Ovary (tissue), 7 donors: ENCODE measurements at regions not wholly inside any gene's neighbourhood (a gene's known extent, or its start where the extent isn't known, plus 50 kb on each side); places are given as distances from the start of the nearest gene placed in this dataset.
"Not testable (repeated sequence)": the region's sequence is repeated elsewhere in the genome, so short reads cannot be mapped to it uniquely, and the experiment has no call there.

Experiments used
- DNase-seq, 5 donors: peaks; one replicate each; pipeline ENCODE4 v3.0.0-alpha.2; 2019 to 2020
- H3K27ac ChIP-seq, 2 donors: fragments of 200-600 bp; one replicate each; pipeline versions ENCODE4 v1.5.1 to v1.8.0; 2019 to 2022
- H3K27me3 ChIP-seq: fragments of 200-600 bp; one replicate; pipeline ENCODE4 v1.8.0; 2022
- H3K36me3 ChIP-seq: fragments of 200-600 bp; sonication (generic); one replicate; pipeline ENCODE4 v1.5.1; 2019
- H3K4me1 ChIP-seq: one replicate; pipeline ENCODE4 v1.8.1; 2013; ENCODE audit warnings: mild to moderate bottlenecking, moderate library complexity; ENCODE audit not compliant: insufficient read depth
- H3K4me3 ChIP-seq: fragments of 200-600 bp; sonication (generic); one replicate; pipeline ENCODE4 v1.5.1; 2017
- H3K9me3 ChIP-seq, 2 donors: fragments of 200-600 bp in 1 of 2; sonication (generic) in 1 of 2; one replicate each; pipeline versions ENCODE4 v1.5.1 to v1.8.1; 2013 to 2019; ENCODE audit warnings: mild to moderate bottlenecking in 1 of 2, moderate library complexity in 1 of 2
- EP300 ChIP-seq: sonication (generic); formaldehyde crosslinking; IDR thresholded peaks from one replicate; pipeline ENCODE4 v1.6.1; 2017; ENCODE audit warnings: antibody characterized with exemption
- POLR2A ChIP-seq: fragments of 450-650 bp; IDR thresholded peaks from one replicate; pipeline ENCODE4 v1.6.1; 2017; ENCODE audit warnings: antibody characterized with exemption, mild to moderate bottlenecking, moderate library complexity
- WGBS, 3 donors: extraction: QIAGEN DNeasy Blood & Tissue Kit in 1 of 3; methylation state at CpG; one replicate each; pipeline versions ENCODE4 v1.1.5 to v1.1.7; 2013 to 2017; 5-methylcytosine and 5-hydroxymethylcytosine counted together
- intact Hi-C, 4 donors: fragments of 100-400 bp; cut with DNase I; formaldehyde crosslinking; loops; one replicate each; pipeline versions ENCODE4 v1.11.0 to v1.15.1; 2022 to 2023
- TF ChIP-seq, protein P1 (sequence below), 3 donors: fragments of 450-650 bp in 2 of 3; fragments of 200-600 bp in 1 of 3; IDR thresholded peaks; one replicate each; pipeline versions ENCODE4 v1.5.1 to v1.8.0; 2016 to 2022; ENCODE audit warnings: antibody characterized with exemption in 3 of 3, mild to moderate bottlenecking in 1 of 3
- donor health status: DM: no; HTN: no; CAD: no; lungs with moderate emphysema.
- donor health status: DM: no; HTN: no; CAD: no.
- donor health status: Bipolar disorder and iron deficiency.
- donor health status: DM: no; HTN: no; CAD: no.
- donor health status: DM: yes; HTN: yes; CAD: no.

DNA sequence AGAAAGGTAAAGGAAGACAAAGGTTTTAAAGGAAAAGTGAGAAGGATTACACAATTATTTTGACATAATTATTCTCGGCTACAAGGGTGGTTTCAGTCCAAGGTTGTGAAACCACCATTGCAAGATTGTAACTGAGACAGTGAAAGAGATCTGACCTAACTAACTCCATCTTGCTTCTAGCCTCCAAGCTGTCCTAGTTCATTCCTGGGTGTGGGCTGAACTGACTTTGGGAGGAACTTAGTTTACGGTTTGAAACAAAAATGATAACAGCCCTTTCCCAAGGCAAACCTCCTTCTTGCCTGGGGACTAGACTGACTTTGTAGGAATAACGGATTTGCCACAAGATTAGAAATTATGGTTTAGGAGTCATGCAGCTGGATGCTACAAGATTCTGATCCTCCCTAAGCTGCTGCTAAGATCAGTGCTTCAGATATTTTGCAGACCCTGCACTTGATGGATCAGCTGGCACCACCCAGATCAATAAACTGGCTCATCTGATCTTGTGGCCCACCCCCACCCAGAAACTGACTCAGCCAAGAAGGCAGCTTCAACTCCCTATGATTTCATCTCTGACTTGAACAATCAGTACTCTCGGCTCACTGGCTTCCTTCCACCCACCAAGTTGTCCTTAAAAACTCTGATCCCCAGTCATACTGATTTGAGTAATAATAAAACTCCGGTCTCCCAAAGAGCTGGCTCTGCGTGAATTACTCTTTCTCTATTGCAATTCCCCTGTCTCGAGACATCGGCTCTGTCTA is 57.7 kb upstream of the AADACL2 start:
- Histone ChIP-seq H3K9me3 (no peaks in the 10 kb centered on the region), H3K27ac (no peak overlapping the region), H3K4me1 (peaks cover 3% of the 10 kb centered on the region), H3K27me3 (no peaks in the 10 kb centered on the region), H3K4me3 (no peak overlapping the region), H3K36me3 (no peaks in the 10 kb centered on the region)
- no peak for DNase-seq
- intact Hi-C loops: no loop called here
- 72 to 81% (median 75%) methylated on average over 8 of the region's 8 CpGs for WGBS, 3 donors
- TF ChIP-seq, protein P1, sequence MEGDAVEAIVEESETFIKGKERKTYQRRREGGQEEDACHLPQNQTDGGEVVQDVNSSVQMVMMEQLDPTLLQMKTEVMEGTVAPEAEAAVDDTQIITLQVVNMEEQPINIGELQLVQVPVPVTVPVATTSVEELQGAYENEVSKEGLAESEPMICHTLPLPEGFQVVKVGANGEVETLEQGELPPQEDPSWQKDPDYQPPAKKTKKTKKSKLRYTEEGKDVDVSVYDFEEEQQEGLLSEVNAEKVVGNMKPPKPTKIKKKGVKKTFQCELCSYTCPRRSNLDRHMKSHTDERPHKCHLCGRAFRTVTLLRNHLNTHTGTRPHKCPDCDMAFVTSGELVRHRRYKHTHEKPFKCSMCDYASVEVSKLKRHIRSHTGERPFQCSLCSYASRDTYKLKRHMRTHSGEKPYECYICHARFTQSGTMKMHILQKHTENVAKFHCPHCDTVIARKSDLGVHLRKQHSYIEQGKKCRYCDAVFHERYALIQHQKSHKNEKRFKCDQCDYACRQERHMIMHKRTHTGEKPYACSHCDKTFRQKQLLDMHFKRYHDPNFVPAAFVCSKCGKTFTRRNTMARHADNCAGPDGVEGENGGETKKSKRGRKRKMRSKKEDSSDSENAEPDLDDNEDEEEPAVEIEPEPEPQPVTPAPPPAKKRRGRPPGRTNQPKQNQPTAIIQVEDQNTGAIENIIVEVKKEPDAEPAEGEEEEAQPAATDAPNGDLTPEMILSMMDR (IDR thresholded peaks at IDR 0.05): no peak
- TF ChIP-seq EP300 (no peak), POLR2A (no peak)

DNA sequence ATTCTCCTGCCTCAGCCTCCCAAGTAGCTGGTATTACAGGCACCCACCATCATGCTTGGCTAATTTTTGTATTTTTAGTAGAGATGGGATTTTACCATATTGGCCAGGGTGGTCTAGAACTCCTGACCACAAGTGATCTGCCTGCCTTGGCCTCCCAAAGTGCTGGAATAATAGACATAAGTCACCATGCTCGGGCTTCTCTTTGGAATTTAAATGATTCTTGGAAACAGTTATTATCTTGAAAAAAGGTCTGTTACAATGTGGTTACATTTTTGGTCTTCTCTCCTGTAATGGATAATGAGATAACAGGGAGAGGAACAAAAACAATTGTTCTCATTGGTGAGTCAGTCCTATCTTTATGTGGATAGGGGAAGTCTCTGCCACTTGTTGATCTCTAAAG is 59.8 kb upstream of the AADACL2 start:
- no peak for TF ChIP-seq POLR2A
- TF ChIP-seq EP300: no peak
- TF ChIP-seq, protein P1 (IDR thresholded peaks at IDR 0.05): no peak
- Histone ChIP-seq H3K9me3 (no peaks in the 10 kb centered on the region), H3K27ac (no peak overlapping the region), H3K4me1 (peaks cover 2% of the 10 kb centered on the region), H3K27me3 (no peaks in the 10 kb centered on the region), H3K4me3 (no peak overlapping the region), H3K36me3 (no peaks in the 10 kb centered on the region)
- 38 to 52% (median 43%) methylated on average over 1 of the region's 1 CpG for WGBS, 3 donors
- no peak for DNase-seq
- intact Hi-C loops: no loop called here

DNA sequence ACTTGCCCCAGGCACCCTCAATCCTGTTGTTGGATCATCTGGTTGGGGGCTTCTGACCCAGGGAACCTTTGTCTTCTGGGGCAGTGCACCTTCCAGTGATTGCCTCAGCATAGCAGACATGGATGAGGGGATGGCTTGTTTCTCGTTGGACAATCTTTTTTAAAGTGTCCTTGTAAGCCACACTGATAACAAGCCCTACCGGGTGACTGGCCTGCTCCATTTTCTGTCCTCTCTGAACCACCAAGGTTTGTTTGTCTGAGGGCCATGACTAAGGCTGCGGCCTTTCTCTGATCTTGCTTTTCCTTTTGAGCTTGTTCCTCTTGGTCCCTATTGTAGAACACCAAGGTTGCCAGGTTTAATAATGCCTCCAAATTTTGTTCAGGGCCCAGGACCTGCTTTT is 66.0 kb upstream of the AADACL2 start:
- H3K9me3 ChIP-seq, DNase-seq: not testable (repeated sequence)
- intact Hi-C loops: loop anchor here in 2 of 4 donors (10.0 kb wide), 1 partner anchor 167 kb away; no protein-coding TSS in a partner anchor

DNA sequence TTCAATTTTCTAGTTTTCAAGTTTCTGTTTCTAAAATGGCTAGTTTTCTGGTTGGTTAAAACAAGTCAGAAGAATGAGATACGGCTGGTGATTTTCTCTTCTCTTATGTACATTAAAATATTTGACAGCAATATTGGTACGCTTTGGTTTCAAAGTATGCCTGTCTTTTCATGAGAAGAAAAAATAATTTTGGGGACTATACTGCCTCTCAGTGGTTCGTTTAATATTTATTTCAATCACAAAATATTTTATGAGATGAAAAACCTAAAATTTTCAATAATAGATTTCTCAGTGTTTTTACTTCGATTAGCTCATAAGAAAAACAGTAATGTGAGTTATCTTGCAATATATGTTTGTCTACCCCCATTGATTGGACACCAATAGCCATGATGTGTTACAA is 72.8 kb upstream of the AADACL2 start:
- no peak overlapping the region for H3K27ac ChIP-seq
- no peak overlapping the region for H3K4me3 ChIP-seq
- no peaks in the 10 kb centered on the region for H3K4me1 ChIP-seq
- DNase-seq: no peak
- intact Hi-C loops: loop anchor here in 2 of 4 donors (5.0 to 10.0 kb wide), 2 partner anchors 174 to 224 kb away; no protein-coding TSS in a partner anchor
- no peaks in the 10 kb centered on the region for H3K9me3 ChIP-seq
- 28 to 57% (median 32%) methylated on average over 4 of the region's 4 CpGs for WGBS, 3 donors
- TF ChIP-seq POLR2A: no peak
- TF ChIP-seq EP300: no peak
- TF ChIP-seq, protein P1 (IDR thresholded peaks at IDR 0.05): peak in 2 of 3 donors; percentile 47 to 61
- H3K36me3 ChIP-seq: no peaks in the 10 kb centered on the region
- H3K27me3 ChIP-seq: no peaks in the 10 kb centered on the region

More for the DNA sequence above, 66.0 kb upstream of the AADACL2 start:
- not testable (repeated sequence) for H3K4me3 ChIP-seq, H3K27me3 ChIP-seq, H3K4me1 ChIP-seq, H3K27ac ChIP-seq, H3K36me3 ChIP-seq
- WGBS, 3 donors: 81 to 88% (median 86%) methylated on average over 3 of the region's 3 CpGs

DNA sequence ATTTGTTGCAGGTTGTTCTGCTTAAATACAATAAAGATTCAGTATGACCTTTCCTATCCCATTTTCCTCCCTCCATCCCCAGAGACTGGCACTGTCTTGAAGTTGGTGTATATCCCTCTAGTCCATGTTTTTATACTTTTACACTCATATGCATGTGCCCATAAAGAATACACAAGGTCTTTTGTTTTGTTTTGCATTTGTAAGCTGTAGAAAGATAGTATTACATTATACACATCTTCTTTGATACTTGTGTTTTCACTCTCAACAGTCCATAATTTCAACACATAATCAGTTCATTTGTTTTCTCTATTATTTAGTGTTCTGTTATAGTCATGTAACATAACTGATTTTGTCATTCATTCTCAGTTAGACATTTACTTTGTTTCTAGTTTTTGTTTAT is 88.7 kb upstream of the AADACL2 start:
- H3K9me3 ChIP-seq: no peaks in the 10 kb centered on the region
- no peaks in the 10 kb centered on the region for H3K27me3 ChIP-seq
- no peaks in the 10 kb centered on the region for H3K4me1 ChIP-seq
- DNase-seq: no peak
- TF ChIP-seq EP300 (no peak), POLR2A (no peak)
- TF ChIP-seq, protein P1 (IDR thresholded peaks at IDR 0.05): no peak
- no peak overlapping the region for H3K27ac ChIP-seq
- H3K36me3 ChIP-seq: no peaks in the 10 kb centered on the region
- intact Hi-C loops: no loop called here
- no peak overlapping the region for H3K4me3 ChIP-seq
